ENCODE measurements at regions not wholly inside any gene's neighbourhood (a gene's known extent, or its start where the extent isn't known, plus 50 kb on each side); places are given as distances from the start of the nearest gene placed in this dataset.

GRCh38 chr21:35954066-35954465 is 106.3 kb downstream of the SETD4 start:
- Histone ChIP-seq H3T11ph (ENCODE audit: low read length) (no peak overlapping the region), H3K23me2 (ENCODE audit: insufficient read length, low read depth, low read length, poor library complexity, severe bottlenecking) (no peaks in the 10 kb centered on the region), H4K20me1 (ENCODE audit: control insufficient read depth, insufficient read depth, insufficient read length) (no peaks in the 10 kb centered on the region), H4K8ac (replicated peaks; ENCODE audit: insufficient read length, low read depth, low read length) (no peak overlapping the region), H2BK15ac (ENCODE audit: low read depth, low read length) (no peak overlapping the region), H2BK120ac (ENCODE audit: low read depth, low read length, poor library complexity, severe bottlenecking) (no peak overlapping the region), H3K56ac (ENCODE audit: insufficient read length, low read depth, low read length) (no peak overlapping the region), H3K79me1 (ENCODE audit: insufficient read depth, low read depth, low read length, poor library complexity, severe bottlenecking) (no peaks in the 10 kb centered on the region), H3K27me3 (ENCODE audit: insufficient read depth, low read length) (no peaks in the 10 kb centered on the region), H3K4me2 (ENCODE audit: insufficient read depth, insufficient read length, low read length) (no peak overlapping the region), H3K4me1 (ENCODE audit: insufficient read depth, low read length) (no peaks in the 10 kb centered on the region), H3K14ac (ENCODE audit: insufficient read depth, low read length) (no peak overlapping the region), H3K27ac (ENCODE audit: insufficient read length, low read depth, low read length) (no peak overlapping the region), H2AK5ac (ENCODE audit: insufficient read length, low read length) (no peak overlapping the region), H3K9ac (ENCODE audit: extremely low read depth, insufficient read length, low read length) (no peak overlapping the region), H2BK12ac (ENCODE audit: insufficient read length, low read depth, low read length) (no peak overlapping the region), H3K79me2 (ENCODE audit: insufficient read depth, low read length) (no peaks in the 10 kb centered on the region), H2AFZ (ENCODE audit: low read length) (no peak overlapping the region), H3K23ac (ENCODE audit: insufficient read length, low read depth, low read length) (no peak overlapping the region), H2BK5ac (ENCODE audit: insufficient read length, low read length) (no peak overlapping the region), H3K4ac (ENCODE audit: low read depth, low read length) (no peak overlapping the region), H4K5ac (ENCODE audit: insufficient read length, low read depth, low read length) (no peak overlapping the region), H2BK20ac (ENCODE audit: low read depth, low read length, poor library complexity, severe bottlenecking) (no peak overlapping the region), H4K91ac (ENCODE audit: insufficient read length, low read depth, low read length) (no peak overlapping the region), H3K18ac (ENCODE audit: insufficient read length, low read depth, low read length) (no peak overlapping the region), H3K9me3 (ENCODE audit: control insufficient read depth, low read depth, low read length) (no peaks in the 10 kb centered on the region)
- no CpG with 5 or more reads among the region's 4 CpGs for WGBS (ENCODE audit: extremely low coverage, insufficient read length, low lambda C conversion rate)
- no peak for DNase-seq
- H3K4me1 Mint-ChIP-seq: no peaks in the 10 kb centered on the region
- H3K9me3 Mint-ChIP-seq: no peaks in the 10 kb centered on the region
- no peaks in the 10 kb centered on the region; a peak in 1 of 7 replicates for H3K36me3 Mint-ChIP-seq (ENCODE audit: insufficient read depth in 1 of 3, low read depth in 3 of 3)
- no peak overlapping the region for H3K27ac Mint-ChIP-seq
- TF ChIP-seq CTCF (conservative IDR thresholded peaks at IDR 0.05): no peak
- no peak overlapping the region for H3K4me3 Mint-ChIP-seq
- H3K27me3 Mint-ChIP-seq (ENCODE audit: low read depth): peaks cover 2% of the 10 kb centered on the region; the same call in 1 of the 2 replicates

All from H9 (cell line).